K562 (cell line): ENCODE measurements at regions not wholly inside any gene's neighbourhood (a gene's known extent, or its start where the extent isn't known, plus 50 kb on each side); places are given as distances from the start of the nearest gene placed in this dataset.

Experiments used
- ATF1 ChIP-seq, 2 experiments: fragments of 450-650 bp in 1 of 2; IDR thresholded peaks; 2 replicates each; pipeline ENCODE4 v1.6.1; 2016; ENCODE audit warnings: missing compliant biosample characterization in 1 of 2, missing genetic modification characterization in 1 of 2
- CTCF ChIP-seq, 3 experiments: IDR thresholded peaks in 2 of 3; conservative IDR thresholded peaks in 1 of 3; 2 replicates each; pipeline ENCODE4 v1.5.1; 2011 to 2012; ENCODE audit warnings: low read length in 3 of 3, mild to moderate bottlenecking in 3 of 3, control low read depth in 2 of 3, improper control_type of control experiment in 1 of 3, inconsistent platforms in 1 of 3, low read depth in 1 of 3, mixed read lengths in 1 of 3, moderate library complexity in 1 of 3; ENCODE audit not compliant: insufficient read depth in 2 of 3
- EP300 ChIP-seq: IDR thresholded peaks from 2 replicates; pipeline ENCODE4 v1.6.1; 2012; ENCODE audit warnings: low read length, improper control_type of control experiment
- GTF2A2 ChIP-seq: IDR thresholded peaks from 2 replicates; pipeline ENCODE4 v1.6.1; 2016; ENCODE audit warnings: mild to moderate bottlenecking, missing genetic modification characterization, missing compliant biosample characterization
- POLR2A ChIP-seq: fragments of 450-650 bp; conservative IDR thresholded peaks from 2 replicates; pipeline ENCODE4 v1.6.1; 2016
- PRPF4 ChIP-seq: fragments of 200-400 bp; formaldehyde crosslinking; IDR thresholded peaks from one replicate; pipeline ENCODE4 v1.6.1; 2017; ENCODE audit warnings: low read length, low read depth, mild to moderate bottlenecking; ENCODE audit not compliant: insufficient read depth, poor library complexity, severe bottlenecking
- ZBTB1 ChIP-seq: sonication (generic); formaldehyde crosslinking; IDR thresholded peaks from 2 replicates; pipeline ENCODE4 v1.8.1; 2023; ENCODE audit warnings: missing genetic modification reagents, low read depth, mild to moderate bottlenecking, borderline replicate concordance
- ZNF24 ChIP-seq: fragments of 450-650 bp; IDR thresholded peaks from 2 replicates; pipeline ENCODE4 v1.6.1; 2016
- TF ChIP-seq, protein P1 (sequence below): sonication (generic); formaldehyde crosslinking; IDR thresholded peaks from 2 replicates; pipeline ENCODE4 v1.8.1; 2023; ENCODE audit warnings: mild to moderate bottlenecking, missing genetic modification reagents
- TF ChIP-seq, protein P2 (sequence below): sonication (generic); formaldehyde crosslinking; IDR thresholded peaks from 2 replicates; pipeline ENCODE4 v1.8.1; 2022; ENCODE audit warnings: missing genetic modification reagents

GRCh38 chr13:106003651-106004050 is 531.8 kb downstream of the EFNB2 start:
- no peak for TF ChIP-seq ATF1 (CRISPR knock-in tag; IDR thresholded peaks at IDR 0.05)
- TF ChIP-seq ATF1 (tag; IDR thresholded peaks at IDR 0.05): no peak
- TF ChIP-seq POLR2A: no peak
- TF ChIP-seq, protein P1, sequence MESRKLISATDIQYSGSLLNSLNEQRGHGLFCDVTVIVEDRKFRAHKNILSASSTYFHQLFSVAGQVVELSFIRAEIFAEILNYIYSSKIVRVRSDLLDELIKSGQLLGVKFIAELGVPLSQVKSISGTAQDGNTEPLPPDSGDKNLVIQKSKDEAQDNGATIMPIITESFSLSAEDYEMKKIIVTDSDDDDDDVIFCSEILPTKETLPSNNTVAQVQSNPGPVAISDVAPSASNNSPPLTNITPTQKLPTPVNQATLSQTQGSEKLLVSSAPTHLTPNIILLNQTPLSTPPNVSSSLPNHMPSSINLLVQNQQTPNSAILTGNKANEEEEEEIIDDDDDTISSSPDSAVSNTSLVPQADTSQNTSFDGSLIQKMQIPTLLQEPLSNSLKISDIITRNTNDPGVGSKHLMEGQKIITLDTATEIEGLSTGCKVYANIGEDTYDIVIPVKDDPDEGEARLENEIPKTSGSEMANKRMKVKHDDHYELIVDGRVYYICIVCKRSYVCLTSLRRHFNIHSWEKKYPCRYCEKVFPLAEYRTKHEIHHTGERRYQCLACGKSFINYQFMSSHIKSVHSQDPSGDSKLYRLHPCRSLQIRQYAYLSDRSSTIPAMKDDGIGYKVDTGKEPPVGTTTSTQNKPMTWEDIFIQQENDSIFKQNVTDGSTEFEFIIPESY (CRISPR knock-in tag): no peak
- TF ChIP-seq GTF2A2 (tag): no peak
- no peak for TF ChIP-seq EP300
- TF ChIP-seq ZBTB1 (CRISPR knock-in tag): no peak
- TF ChIP-seq, protein P2, sequence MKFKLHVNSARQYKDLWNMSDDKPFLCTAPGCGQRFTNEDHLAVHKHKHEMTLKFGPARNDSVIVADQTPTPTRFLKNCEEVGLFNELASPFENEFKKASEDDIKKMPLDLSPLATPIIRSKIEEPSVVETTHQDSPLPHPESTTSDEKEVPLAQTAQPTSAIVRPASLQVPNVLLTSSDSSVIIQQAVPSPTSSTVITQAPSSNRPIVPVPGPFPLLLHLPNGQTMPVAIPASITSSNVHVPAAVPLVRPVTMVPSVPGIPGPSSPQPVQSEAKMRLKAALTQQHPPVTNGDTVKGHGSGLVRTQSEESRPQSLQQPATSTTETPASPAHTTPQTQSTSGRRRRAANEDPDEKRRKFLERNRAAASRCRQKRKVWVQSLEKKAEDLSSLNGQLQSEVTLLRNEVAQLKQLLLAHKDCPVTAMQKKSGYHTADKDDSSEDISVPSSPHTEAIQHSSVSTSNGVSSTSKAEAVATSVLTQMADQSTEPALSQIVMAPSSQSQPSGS (CRISPR knock-in tag): no peak
- no peak for TF ChIP-seq ZNF24
- no peak for TF ChIP-seq PRPF4
- TF ChIP-seq CTCF (IDR thresholded peaks at IDR 0.05 in 2 of 3, conservative IDR thresholded peaks at IDR 0.05 in 1 of 3; ENCODE audit: insufficient read depth in 2 of 3, low read depth in 1 of 3, low read length in 3 of 3): no peak
